ENCODE measurements at regions not wholly inside any gene's neighbourhood (a gene's known extent, or its start where the extent isn't known, plus 50 kb on each side); places are given as distances from the start of the nearest gene placed in this dataset.

DNA sequence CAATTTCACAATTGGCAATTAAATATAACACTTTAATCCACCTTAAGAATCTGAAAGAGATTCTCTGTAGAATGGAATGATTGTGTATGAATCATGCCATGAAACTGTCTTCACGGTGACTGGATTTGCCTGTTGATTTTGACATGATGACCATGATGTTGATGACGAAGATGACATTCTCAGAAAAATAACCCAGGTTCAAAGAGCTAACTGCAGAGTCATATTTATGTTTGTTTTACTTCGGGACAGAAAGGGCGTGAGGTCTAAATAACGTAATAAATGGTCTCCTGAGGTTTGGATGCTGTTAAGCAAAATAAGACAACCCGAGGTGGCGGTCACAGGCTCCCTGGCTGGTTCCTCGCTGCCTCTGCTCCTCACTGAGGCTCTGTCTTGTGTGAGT lies 532.0 kb downstream of the TMEM121 start:
- H4K20me1 ChIP-seq (replicated peaks; ENCODE audit: insufficient read depth), result no peaks in the 10 kb centered on the region
- H3K27me3 ChIP-seq (ENCODE audit: insufficient read depth), result no peaks in the 10 kb centered on the region
- ATAC-seq (no peak), DNase-seq (ENCODE audit: low spot score) (no peak)
- no peaks in the 10 kb centered on the region for H3F3A ChIP-seq (replicated peaks; ENCODE audit: low read depth)
- Mint-ChIP-seq H3K9me3 (peaks cover 97% of the 10 kb centered on the region), H3K4me1 (no peaks in the 10 kb centered on the region), H3K27me3 (ENCODE audit: insufficient read depth, low read depth, poor library complexity) (peaks cover 6% of the 10 kb centered on the region), H3K27ac (no peak overlapping the region), H3K4me3 (no peak overlapping the region), H3K36me3 (ENCODE audit: low read depth) (peaks cover 41% of the 10 kb centered on the region)
- no peak overlapping the region for H3K4me3 ChIP-seq
- H2AFZ ChIP-seq, result no peak overlapping the region
- H3K4me2 ChIP-seq, result no peak overlapping the region
- TF ChIP-seq EZH2phosphoT487 (IDR thresholded peaks at IDR 0.05; ENCODE audit: unreplicated experiment) (no peak), EZH2 (IDR thresholded peaks at IDR 0.05; ENCODE audit: low read depth, unreplicated experiment) (no peak), JUNB (IDR thresholded peaks at IDR 0.05; ENCODE audit: unreplicated experiment) (no peak), ZNF114 (CRISPR knock-in tag; IDR thresholded peaks at IDR 0.05) (no peak), CREB1 (CRISPR knock-in tag; IDR thresholded peaks at IDR 0.05; ENCODE audit: low read depth) (no peak), ZNF331 (CRISPR knock-in tag; IDR thresholded peaks at IDR 0.05; ENCODE audit: low read depth) (no peak), STAT1 (IDR thresholded peaks at IDR 0.05; ENCODE audit: unreplicated experiment) (no peak), POLR2AphosphoS5 (IDR thresholded peaks at IDR 0.05; ENCODE audit: low read depth) (no peak), NANOG (IDR thresholded peaks at IDR 0.05; ENCODE audit: borderline replicate concordance) (no peak)
- TF ChIP-seq, protein P1, sequence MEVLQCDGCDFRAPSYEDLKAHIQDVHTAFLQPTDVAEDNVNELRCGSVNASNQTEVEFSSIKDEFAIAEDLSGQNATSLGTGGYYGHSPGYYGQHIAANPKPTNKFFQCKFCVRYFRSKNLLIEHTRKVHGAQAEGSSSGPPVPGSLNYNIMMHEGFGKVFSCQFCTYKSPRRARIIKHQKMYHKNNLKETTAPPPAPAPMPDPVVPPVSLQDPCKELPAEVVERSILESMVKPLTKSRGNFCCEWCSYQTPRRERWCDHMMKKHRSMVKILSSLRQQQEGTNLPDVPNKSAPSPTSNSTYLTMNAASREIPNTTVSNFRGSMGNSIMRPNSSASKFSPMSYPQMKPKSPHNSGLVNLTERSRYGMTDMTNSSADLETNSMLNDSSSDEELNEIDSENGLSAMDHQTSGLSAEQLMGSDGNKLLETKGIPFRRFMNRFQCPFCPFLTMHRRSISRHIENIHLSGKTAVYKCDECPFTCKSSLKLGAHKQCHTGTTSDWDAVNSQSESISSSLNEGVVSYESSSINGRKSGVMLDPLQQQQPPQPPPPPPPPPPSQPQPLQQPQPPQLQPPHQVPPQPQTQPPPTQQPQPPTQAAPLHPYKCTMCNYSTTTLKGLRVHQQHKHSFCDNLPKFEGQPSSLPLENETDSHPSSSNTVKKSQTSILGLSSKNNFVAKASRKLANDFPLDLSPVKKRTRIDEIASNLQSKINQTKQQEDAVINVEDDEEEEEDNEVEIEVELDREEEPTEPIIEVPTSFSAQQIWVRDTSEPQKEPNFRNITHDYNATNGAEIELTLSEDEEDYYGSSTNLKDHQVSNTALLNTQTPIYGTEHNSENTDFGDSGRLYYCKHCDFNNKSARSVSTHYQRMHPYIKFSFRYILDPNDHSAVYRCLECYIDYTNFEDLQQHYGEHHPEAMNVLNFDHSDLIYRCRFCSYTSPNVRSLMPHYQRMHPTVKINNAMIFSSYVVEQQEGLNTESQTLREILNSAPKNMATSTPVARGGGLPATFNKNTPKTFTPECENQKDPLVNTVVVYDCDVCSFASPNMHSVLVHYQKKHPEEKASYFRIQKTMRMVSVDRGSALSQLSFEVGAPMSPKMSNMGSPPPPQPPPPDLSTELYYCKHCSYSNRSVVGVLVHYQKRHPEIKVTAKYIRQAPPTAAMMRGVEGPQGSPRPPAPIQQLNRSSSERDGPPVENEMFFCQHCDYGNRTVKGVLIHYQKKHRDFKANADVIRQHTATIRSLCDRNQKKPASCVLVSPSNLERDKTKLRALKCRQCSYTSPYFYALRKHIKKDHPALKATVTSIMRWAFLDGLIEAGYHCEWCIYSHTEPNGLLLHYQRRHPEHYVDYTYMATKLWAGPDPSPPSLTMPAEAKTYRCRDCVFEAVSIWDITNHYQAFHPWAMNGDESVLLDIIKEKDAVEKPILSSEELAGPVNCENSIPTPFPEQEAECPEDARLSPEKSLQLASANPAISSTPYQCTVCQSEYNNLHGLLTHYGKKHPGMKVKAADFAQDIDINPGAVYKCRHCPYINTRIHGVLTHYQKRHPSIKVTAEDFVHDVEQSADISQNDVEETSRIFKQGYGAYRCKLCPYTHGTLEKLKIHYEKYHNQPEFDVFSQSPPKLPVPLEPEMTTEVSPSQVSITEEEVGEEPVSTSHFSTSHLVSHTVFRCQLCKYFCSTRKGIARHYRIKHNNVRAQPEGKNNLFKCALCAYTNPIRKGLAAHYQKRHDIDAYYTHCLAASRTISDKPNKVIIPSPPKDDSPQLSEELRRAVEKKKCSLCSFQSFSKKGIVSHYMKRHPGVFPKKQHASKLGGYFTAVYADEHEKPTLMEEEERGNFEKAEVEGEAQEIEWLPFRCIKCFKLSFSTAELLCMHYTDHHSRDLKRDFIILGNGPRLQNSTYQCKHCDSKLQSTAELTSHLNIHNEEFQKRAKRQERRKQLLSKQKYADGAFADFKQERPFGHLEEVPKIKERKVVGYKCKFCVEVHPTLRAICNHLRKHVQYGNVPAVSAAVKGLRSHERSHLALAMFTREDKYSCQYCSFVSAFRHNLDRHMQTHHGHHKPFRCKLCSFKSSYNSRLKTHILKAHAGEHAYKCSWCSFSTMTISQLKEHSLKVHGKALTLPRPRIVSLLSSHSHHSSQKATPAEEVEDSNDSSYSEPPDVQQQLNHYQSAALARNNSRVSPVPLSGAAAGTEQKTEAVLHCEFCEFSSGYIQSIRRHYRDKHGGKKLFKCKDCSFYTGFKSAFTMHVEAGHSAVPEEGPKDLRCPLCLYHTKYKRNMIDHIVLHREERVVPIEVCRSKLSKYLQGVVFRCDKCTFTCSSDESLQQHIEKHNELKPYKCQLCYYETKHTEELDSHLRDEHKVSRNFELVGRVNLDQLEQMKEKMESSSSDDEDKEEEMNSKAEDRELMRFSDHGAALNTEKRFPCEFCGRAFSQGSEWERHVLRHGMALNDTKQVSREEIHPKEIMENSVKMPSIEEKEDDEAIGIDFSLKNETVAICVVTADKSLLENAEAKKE (CRISPR knock-in tag; IDR thresholded peaks at IDR 0.05), result no peak
- TF ChIP-seq, protein P2, sequence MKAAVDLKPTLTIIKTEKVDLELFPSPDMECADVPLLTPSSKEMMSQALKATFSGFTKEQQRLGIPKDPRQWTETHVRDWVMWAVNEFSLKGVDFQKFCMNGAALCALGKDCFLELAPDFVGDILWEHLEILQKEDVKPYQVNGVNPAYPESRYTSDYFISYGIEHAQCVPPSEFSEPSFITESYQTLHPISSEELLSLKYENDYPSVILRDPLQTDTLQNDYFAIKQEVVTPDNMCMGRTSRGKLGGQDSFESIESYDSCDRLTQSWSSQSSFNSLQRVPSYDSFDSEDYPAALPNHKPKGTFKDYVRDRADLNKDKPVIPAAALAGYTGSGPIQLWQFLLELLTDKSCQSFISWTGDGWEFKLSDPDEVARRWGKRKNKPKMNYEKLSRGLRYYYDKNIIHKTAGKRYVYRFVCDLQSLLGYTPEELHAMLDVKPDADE (IDR thresholded peaks at IDR 0.05), result no peak
- TF ChIP-seq, protein P3, sequence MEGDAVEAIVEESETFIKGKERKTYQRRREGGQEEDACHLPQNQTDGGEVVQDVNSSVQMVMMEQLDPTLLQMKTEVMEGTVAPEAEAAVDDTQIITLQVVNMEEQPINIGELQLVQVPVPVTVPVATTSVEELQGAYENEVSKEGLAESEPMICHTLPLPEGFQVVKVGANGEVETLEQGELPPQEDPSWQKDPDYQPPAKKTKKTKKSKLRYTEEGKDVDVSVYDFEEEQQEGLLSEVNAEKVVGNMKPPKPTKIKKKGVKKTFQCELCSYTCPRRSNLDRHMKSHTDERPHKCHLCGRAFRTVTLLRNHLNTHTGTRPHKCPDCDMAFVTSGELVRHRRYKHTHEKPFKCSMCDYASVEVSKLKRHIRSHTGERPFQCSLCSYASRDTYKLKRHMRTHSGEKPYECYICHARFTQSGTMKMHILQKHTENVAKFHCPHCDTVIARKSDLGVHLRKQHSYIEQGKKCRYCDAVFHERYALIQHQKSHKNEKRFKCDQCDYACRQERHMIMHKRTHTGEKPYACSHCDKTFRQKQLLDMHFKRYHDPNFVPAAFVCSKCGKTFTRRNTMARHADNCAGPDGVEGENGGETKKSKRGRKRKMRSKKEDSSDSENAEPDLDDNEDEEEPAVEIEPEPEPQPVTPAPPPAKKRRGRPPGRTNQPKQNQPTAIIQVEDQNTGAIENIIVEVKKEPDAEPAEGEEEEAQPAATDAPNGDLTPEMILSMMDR (conservative IDR thresholded peaks at IDR 0.05; ENCODE audit: low read depth in 2 of 2), result no peak
- TF ChIP-seq, protein P4, sequence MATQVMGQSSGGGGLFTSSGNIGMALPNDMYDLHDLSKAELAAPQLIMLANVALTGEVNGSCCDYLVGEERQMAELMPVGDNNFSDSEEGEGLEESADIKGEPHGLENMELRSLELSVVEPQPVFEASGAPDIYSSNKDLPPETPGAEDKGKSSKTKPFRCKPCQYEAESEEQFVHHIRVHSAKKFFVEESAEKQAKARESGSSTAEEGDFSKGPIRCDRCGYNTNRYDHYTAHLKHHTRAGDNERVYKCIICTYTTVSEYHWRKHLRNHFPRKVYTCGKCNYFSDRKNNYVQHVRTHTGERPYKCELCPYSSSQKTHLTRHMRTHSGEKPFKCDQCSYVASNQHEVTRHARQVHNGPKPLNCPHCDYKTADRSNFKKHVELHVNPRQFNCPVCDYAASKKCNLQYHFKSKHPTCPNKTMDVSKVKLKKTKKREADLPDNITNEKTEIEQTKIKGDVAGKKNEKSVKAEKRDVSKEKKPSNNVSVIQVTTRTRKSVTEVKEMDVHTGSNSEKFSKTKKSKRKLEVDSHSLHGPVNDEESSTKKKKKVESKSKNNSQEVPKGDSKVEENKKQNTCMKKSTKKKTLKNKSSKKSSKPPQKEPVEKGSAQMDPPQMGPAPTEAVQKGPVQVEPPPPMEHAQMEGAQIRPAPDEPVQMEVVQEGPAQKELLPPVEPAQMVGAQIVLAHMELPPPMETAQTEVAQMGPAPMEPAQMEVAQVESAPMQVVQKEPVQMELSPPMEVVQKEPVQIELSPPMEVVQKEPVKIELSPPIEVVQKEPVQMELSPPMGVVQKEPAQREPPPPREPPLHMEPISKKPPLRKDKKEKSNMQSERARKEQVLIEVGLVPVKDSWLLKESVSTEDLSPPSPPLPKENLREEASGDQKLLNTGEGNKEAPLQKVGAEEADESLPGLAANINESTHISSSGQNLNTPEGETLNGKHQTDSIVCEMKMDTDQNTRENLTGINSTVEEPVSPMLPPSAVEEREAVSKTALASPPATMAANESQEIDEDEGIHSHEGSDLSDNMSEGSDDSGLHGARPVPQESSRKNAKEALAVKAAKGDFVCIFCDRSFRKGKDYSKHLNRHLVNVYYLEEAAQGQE (IDR thresholded peaks at IDR 0.05; ENCODE audit: unreplicated experiment), result no peak
- H3K36me3 ChIP-seq (ENCODE audit: insufficient read depth), result no peaks in the 10 kb centered on the region
- H3K27ac ChIP-seq (ENCODE audit: low read depth), result no peak overlapping the region
- H3K9me2 ChIP-seq (ENCODE audit: insufficient read depth), result no peaks in the 10 kb centered on the region
- no peaks in the 10 kb centered on the region for H3K79me2 ChIP-seq (replicated peaks; ENCODE audit: insufficient read depth)
- H3K4me1 ChIP-seq (ENCODE audit: insufficient read depth), result no peaks in the 10 kb centered on the region
